MM.1S (cell line): ENCODE measurements at regions not wholly inside any gene's neighbourhood (a gene's known extent, or its start where the extent isn't known, plus 50 kb on each side); places are given as distances from the start of the nearest gene placed in this dataset.

Experiments
- DNase-seq: peaks from one replicate; pipeline ENCODE4 v3.0.0-alpha.2; 2015
- H2AFZ ChIP-seq: fragments of 300-600 bp; sonication (generic); 2 replicates; pipeline ENCODE4 v1.6.0; 2016; ENCODE audit warnings: antibody characterized with exemption, low read length
- H3F3A ChIP-seq: fragments of 300-600 bp; sonication (generic); 2 replicates; pipeline ENCODE4 v1.6.1; 2016; ENCODE audit warnings: mild to moderate bottlenecking, antibody characterized with exemption, low read length, moderate library complexity, mixed read lengths; ENCODE audit not compliant: insufficient read depth
- H3K27ac ChIP-seq: fragments of 300-600 bp; sonication (generic); 2 replicates; pipeline ENCODE4 v1.5.1; 2016; ENCODE audit warnings: mild to moderate bottlenecking, low read length
- H3K27me3 ChIP-seq: fragments of 300-600 bp; sonication (generic); replicated peaks from 2 replicates; pipeline ENCODE4 v1.6.0; 2016; ENCODE audit warnings: low read length; ENCODE audit not compliant: insufficient read depth
- H3K36me3 ChIP-seq: fragments of 300-600 bp; sonication (generic); replicated peaks from 2 replicates; pipeline ENCODE4 v1.6.1; 2016; ENCODE audit warnings: mild to moderate bottlenecking, low read length, mixed read lengths; ENCODE audit not compliant: insufficient read depth
- H3K4me1 ChIP-seq: fragments of 300-600 bp; sonication (generic); 2 replicates; pipeline ENCODE4 v1.6.1; 2016; ENCODE audit warnings: low read length, mixed read lengths
- H3K4me2 ChIP-seq: fragments of 300-600 bp; sonication (generic); 2 replicates; pipeline ENCODE4 v1.6.0; 2016; ENCODE audit warnings: low read depth, low read length
- H3K4me3 ChIP-seq: fragments of 300-600 bp; sonication (generic); 2 replicates; pipeline ENCODE4 v1.5.1; 2016; ENCODE audit warnings: low read length, mixed read lengths
- H3K79me2 ChIP-seq: fragments of 300-600 bp; sonication (generic); 2 replicates; pipeline ENCODE4 v1.6.1; 2016; ENCODE audit warnings: mixed run types, low read length, mixed read lengths
- H3K9ac ChIP-seq: fragments of 300-600 bp; sonication (generic); 2 replicates; pipeline ENCODE4 v1.6.1; 2016; ENCODE audit warnings: low read length, mixed read lengths
- H3K9me2 ChIP-seq: fragments of 300-600 bp; sonication (generic); replicated peaks from 2 replicates; pipeline ENCODE4 v1.6.1; 2016; ENCODE audit warnings: mild to moderate bottlenecking, low read length, mixed read lengths; ENCODE audit not compliant: insufficient read depth
- H3K9me3 ChIP-seq: fragments of 300-600 bp; sonication (generic); replicated peaks from 2 replicates; pipeline ENCODE4 v1.6.1; 2016; ENCODE audit warnings: mild to moderate bottlenecking, low read length, mixed read lengths; ENCODE audit not compliant: insufficient read depth
- H4K20me1 ChIP-seq: fragments of 300-600 bp; sonication (generic); 2 replicates; pipeline ENCODE4 v1.6.1; 2016; ENCODE audit warnings: mild to moderate bottlenecking, low read length, moderate library complexity, mixed read lengths; ENCODE audit not compliant: insufficient read depth
- CTCF ChIP-seq: fragments of 300-600 bp; sonication (generic); IDR thresholded peaks from 2 replicates; pipeline ENCODE4 v1.5.1; 2016; ENCODE audit warnings: antibody characterized with exemption, low read length, mixed read lengths
- EZH2 ChIP-seq: fragments of 300-600 bp; sonication (generic); optimal IDR thresholded peaks from 2 replicates; pipeline ENCODE3; 2017; ENCODE audit warnings: low read depth, mild to moderate bottlenecking, antibody characterized with exemption, low read length, mixed read lengths
- EZH2phosphoT487 ChIP-seq: fragments of 300-600 bp; sonication (generic); IDR thresholded peaks from 2 replicates; pipeline ENCODE4 v1.6.1; 2018; ENCODE audit warnings: antibody characterized with exemption, low read length

GRCh38 chr21:16755061-16755460 lies 757.8 kb upstream of the CXADR start:
- H3K79me2 ChIP-seq = no peaks in the 10 kb centered on the region
- no peaks in the 10 kb centered on the region for H4K20me1 ChIP-seq

GRCh38 chr21:16767201-16767600 lies 745.6 kb upstream of the CXADR start:
- H3K4me1 ChIP-seq = no peaks in the 10 kb centered on the region
- H3K9me2 ChIP-seq = no peaks in the 10 kb centered on the region
- H3K27ac ChIP-seq = no peak overlapping the region
- TF ChIP-seq EZH2 = no peak
- TF ChIP-seq EZH2phosphoT487 = no peak
- no peak for TF ChIP-seq CTCF
- H4K20me1 ChIP-seq = no peaks in the 10 kb centered on the region
- H3K9me3 ChIP-seq = no peaks in the 10 kb centered on the region
- no peak overlapping the region for H3K4me2 ChIP-seq
- no peaks in the 10 kb centered on the region for H3K79me2 ChIP-seq
- DNase-seq = no peak
- no peak overlapping the region for H3K4me3 ChIP-seq
- no peak overlapping the region for H3K9ac ChIP-seq
- no peaks in the 10 kb centered on the region for H3K36me3 ChIP-seq
- no peaks in the 10 kb centered on the region for H3F3A ChIP-seq
- no peaks in the 10 kb centered on the region for H3K27me3 ChIP-seq
- H2AFZ ChIP-seq = no peak overlapping the region

More at GRCh38 chr21:16755061-16755460, 757.8 kb upstream of the CXADR start:
- Histone ChIP-seq H3F3A (no peaks in the 10 kb centered on the region), H3K9ac (no peak overlapping the region), H3K9me2 (no peaks in the 10 kb centered on the region), H3K4me2 (no peak overlapping the region), H3K9me3 (no peaks in the 10 kb centered on the region), H3K36me3 (no peaks in the 10 kb centered on the region), H3K27me3 (no peaks in the 10 kb centered on the region), H3K27ac (no peak overlapping the region), H3K4me1 (no peaks in the 10 kb centered on the region), H3K4me3 (no peak overlapping the region), H2AFZ (no peak overlapping the region)
- TF ChIP-seq EZH2 = no peak
- no peak for TF ChIP-seq EZH2phosphoT487
- TF ChIP-seq CTCF = no peak
- DNase-seq = no peak

- Histone ChIP-seq H3K4me2 (no peak overlapping the region), H3K4me1 (no peaks in the 10 kb centered on the region), H3K9me3 (no peaks in the 10 kb centered on the region), H4K20me1 (no peaks in the 10 kb centered on the region), H3K27me3 (no peaks in the 10 kb centered on the region), H3F3A (no peaks in the 10 kb centered on the region), H3K4me3 (no peak overlapping the region), H3K9ac (no peak overlapping the region), H3K36me3 (no peaks in the 10 kb centered on the region), H3K9me2 (no peaks in the 10 kb centered on the region), H2AFZ (no peak overlapping the region), H3K27ac (no peak overlapping the region), H3K79me2 (no peaks in the 10 kb centered on the region)
- no peak for DNase-seq
- TF ChIP-seq EZH2 = no peak
- no peak for TF ChIP-seq EZH2phosphoT487
- TF ChIP-seq CTCF = no peak
These were observed 744.7 kb upstream of the CXADR start for GRCh38 chr21:16768096-16768495.
